ENCODE measurements at regions not wholly inside any gene's neighbourhood (a gene's known extent, or its start where the extent isn't known, plus 50 kb on each side); places are given as distances from the start of the nearest gene placed in this dataset.
A peak's percentile ranks its signal among the peaks of the same experiment; 100 is the strongest.

- Histone ChIP-seq H3K36me3 (ENCODE audit: control insufficient read depth, insufficient read depth, low read length) (no peaks in the 10 kb centered on the region), H3K27me3 (ENCODE audit: control insufficient read depth, insufficient read depth, low read length) (no peaks in the 10 kb centered on the region), H3K9me3 (ENCODE audit: control insufficient read depth, insufficient read depth, low read length) (no peaks in the 10 kb centered on the region), H3K27ac (ENCODE audit: low read depth, low read length) (no peak overlapping the region), H3K4me1 (ENCODE audit: control insufficient read depth, insufficient read depth, low read length) (no peaks in the 10 kb centered on the region), H3K4me3 (ENCODE audit: low read depth, low read length) (no peak overlapping the region)
- no peak for DNase-seq (ENCODE audit: low read depth in 4 of 6, low spot score in 6 of 6)
- WGBS (ENCODE audit: insufficient coverage): 44% methylated on average over 1 of the region's 4 CpGs
These were observed 102.2 kb upstream of the ADGRF1 start for GRCh38 chr6:47144306-47144705.

DNA sequence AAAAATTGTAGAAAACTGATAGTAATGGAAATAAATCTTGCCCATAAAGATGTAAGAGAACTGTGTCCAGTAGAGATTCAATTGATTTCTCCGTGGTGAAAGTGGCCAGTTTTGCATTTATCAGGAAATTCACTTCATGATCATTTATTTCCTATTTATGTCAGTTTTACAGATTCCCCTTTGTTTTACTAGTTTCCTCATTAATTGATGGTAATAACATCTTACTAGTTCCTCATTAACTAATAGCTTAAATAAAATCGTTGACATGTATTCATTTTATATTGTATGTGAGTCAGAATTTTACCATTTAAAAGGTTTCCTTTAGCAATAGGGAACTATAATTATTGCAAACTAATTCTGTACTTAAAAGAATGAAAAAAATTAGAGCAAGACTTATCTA lies 99.8 kb upstream of the ADGRF1 start:
- no peaks in the 10 kb centered on the region for H3K36me3 ChIP-seq (ENCODE audit: control insufficient read depth, insufficient read depth, low read length)
- no CpG with 5 or more reads among the region's 2 CpGs for WGBS (ENCODE audit: insufficient coverage)
- no peak for DNase-seq (ENCODE audit: low read depth in 4 of 6, low spot score in 6 of 6)

GRCh38 chr6:47141171-47141570 lies 99.0 kb upstream of the ADGRF1 start:
- H3K27ac ChIP-seq (ENCODE audit: low read depth, low read length): no peak overlapping the region

More for the DNA sequence above, 99.8 kb upstream of the ADGRF1 start:
- no peaks in the 10 kb centered on the region for H3K9me3 ChIP-seq (ENCODE audit: control insufficient read depth, insufficient read depth, low read length)
- H3K4me1 ChIP-seq (ENCODE audit: control insufficient read depth, insufficient read depth, low read length): no peaks in the 10 kb centered on the region
- H3K27me3 ChIP-seq (ENCODE audit: control insufficient read depth, insufficient read depth, low read length): no peaks in the 10 kb centered on the region
- H3K4me3 ChIP-seq (ENCODE audit: low read depth, low read length): no peak overlapping the region
- H3K27ac ChIP-seq (ENCODE audit: low read depth, low read length): no peak overlapping the region

DNA sequence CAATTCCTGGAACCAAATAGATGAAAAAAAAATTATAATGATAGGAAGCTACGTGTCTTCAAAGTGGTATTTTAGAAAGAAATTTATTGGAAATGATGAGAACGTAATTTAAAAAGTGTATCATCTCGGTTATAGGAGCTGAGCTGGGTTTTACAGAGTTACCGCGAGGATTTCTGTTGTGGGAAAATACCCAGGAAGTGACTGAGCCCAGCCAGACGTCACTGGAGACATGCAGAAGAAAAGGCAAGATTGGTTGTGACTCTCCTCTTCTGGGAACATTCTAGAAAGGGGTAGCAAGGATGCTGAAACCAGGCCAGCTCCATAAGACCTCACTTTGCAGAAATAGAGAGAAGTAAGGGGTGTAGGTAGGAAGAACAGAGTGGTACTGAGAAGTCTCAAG lies 95.9 kb upstream of the ADGRF1 start:
- H3K4me3 ChIP-seq (ENCODE audit: low read depth, low read length): no peak overlapping the region
- WGBS (ENCODE audit: insufficient coverage): 92% methylated on average over 6 of the region's 6 CpGs
- no peaks in the 10 kb centered on the region for H3K9me3 ChIP-seq (ENCODE audit: control insufficient read depth, insufficient read depth, low read length)
- no peaks in the 10 kb centered on the region for H3K4me1 ChIP-seq (ENCODE audit: control insufficient read depth, insufficient read depth, low read length)
- no peaks in the 10 kb centered on the region for H3K27me3 ChIP-seq (ENCODE audit: control insufficient read depth, insufficient read depth, low read length)
- H3K27ac ChIP-seq (ENCODE audit: low read depth, low read length): no peak overlapping the region
- DNase-seq (ENCODE audit: low read depth in 4 of 6, low spot score in 6 of 6): no peak
- H3K36me3 ChIP-seq (ENCODE audit: control insufficient read depth, insufficient read depth, low read length): no peaks in the 10 kb centered on the region

More at GRCh38 chr6:47141171-47141570, 99.0 kb upstream of the ADGRF1 start:
- H3K27me3 ChIP-seq (ENCODE audit: control insufficient read depth, insufficient read depth, low read length): no peaks in the 10 kb centered on the region
- H3K4me1 ChIP-seq (ENCODE audit: control insufficient read depth, insufficient read depth, low read length): no peaks in the 10 kb centered on the region
- DNase-seq (ENCODE audit: low read depth in 4 of 6, low spot score in 6 of 6): no peak
- no peaks in the 10 kb centered on the region for H3K36me3 ChIP-seq (ENCODE audit: control insufficient read depth, insufficient read depth, low read length)
- WGBS (ENCODE audit: insufficient coverage): no CpG with 5 or more reads among the region's 3 CpGs
- no peaks in the 10 kb centered on the region for H3K9me3 ChIP-seq (ENCODE audit: control insufficient read depth, insufficient read depth, low read length)
- no peak overlapping the region for H3K4me3 ChIP-seq (ENCODE audit: low read depth, low read length)

DNA sequence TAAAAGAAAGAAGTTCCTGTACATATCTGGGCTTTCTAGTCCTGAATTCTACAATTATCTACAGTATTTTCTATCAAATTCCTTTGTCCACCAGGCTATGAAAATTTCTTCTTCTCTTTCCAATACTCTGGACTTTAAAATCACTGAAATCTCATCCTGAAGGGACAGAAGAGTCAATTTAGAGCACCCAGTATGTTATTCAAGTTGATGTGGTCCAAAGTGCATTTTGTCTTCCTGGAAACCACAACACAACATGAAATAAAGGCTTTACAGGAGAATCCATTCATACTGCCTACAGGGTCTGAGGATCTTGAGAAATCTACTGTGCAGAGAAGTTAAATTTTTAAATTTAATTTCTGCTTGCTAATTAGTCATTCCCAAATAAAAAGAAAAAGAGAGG lies 94.9 kb upstream of the ADGRF1 start:
- Histone ChIP-seq H3K27ac (ENCODE audit: low read depth, low read length) (no peak overlapping the region), H3K4me1 (ENCODE audit: control insufficient read depth, insufficient read depth, low read length) (no peaks in the 10 kb centered on the region), H3K9me3 (ENCODE audit: control insufficient read depth, insufficient read depth, low read length) (no peaks in the 10 kb centered on the region), H3K36me3 (ENCODE audit: control insufficient read depth, insufficient read depth, low read length) (no peaks in the 10 kb centered on the region), H3K27me3 (ENCODE audit: control insufficient read depth, insufficient read depth, low read length) (no peaks in the 10 kb centered on the region), H3K4me3 (ENCODE audit: low read depth, low read length) (no peak overlapping the region)
- DNase-seq (ENCODE audit: low read depth in 4 of 6, low spot score in 6 of 6): no peak

DNA sequence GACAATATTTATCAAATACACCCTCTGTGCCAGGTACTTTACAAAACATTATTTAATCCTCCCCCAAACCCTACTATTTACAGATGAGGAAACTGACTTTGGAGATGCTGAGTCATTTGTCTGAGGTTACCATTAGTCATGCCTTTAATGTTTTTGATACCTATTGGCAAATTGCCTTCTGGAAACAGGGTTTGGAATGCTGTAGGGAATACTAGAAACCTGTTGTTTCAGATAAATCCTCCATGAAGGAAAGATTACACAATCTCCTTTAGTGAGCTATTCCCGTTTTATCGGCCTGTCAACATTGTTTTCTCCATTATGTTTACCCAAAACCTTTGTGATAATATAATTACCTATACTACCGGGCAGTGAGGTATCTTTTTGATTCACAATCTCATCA lies 93.6 kb upstream of the ADGRF1 start:
- no peak overlapping the region for H3K4me3 ChIP-seq (ENCODE audit: low read depth, low read length)
- no peaks in the 10 kb centered on the region for H3K9me3 ChIP-seq (ENCODE audit: control insufficient read depth, insufficient read depth, low read length)
- H3K36me3 ChIP-seq (ENCODE audit: control insufficient read depth, insufficient read depth, low read length): no peaks in the 10 kb centered on the region
- no peak for DNase-seq (ENCODE audit: low read depth in 4 of 6, low spot score in 6 of 6)
- H3K27me3 ChIP-seq (ENCODE audit: control insufficient read depth, insufficient read depth, low read length): no peaks in the 10 kb centered on the region
- H3K27ac ChIP-seq (ENCODE audit: low read depth, low read length): no peak overlapping the region
- no peaks in the 10 kb centered on the region for H3K4me1 ChIP-seq (ENCODE audit: control insufficient read depth, insufficient read depth, low read length)
- WGBS (ENCODE audit: insufficient coverage): no CpG with 5 or more reads among the region's 3 CpGs

DNA sequence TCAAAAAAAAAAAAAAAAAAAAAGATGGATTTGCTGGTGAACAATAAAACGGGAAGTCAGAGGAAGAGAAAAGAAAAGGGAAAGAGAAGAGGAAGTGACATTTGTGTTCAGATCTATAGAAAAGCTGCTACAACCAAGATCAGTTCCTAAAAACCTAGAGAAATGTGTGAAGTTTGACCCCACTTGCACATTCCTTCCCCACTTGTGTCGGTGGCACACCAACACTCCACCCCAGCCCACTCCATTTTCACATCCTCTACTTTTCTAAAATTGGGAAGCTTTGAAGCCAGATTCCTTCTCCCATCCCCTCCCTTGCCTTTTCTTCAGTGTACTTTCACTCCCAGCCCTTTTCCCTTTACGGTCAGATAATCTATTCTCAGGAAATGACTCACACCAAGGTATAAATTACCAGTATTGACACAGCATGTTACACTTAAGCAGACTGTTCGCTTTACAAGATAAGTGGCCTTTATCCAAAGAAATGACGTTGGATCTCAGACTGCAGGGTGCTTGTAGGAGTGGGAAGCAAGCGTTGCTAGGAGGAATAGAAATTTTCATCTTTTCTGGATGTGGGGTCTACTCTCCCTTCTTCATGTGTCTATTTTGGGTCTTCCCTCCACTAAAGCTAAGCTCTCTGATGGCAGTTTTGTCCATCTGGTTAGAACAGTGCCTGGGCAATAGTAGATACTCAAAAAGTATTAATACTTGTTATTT lies 92.5 kb upstream of the ADGRF1 start:
- 29% methylated on average over 3 of the region's 6 CpGs for WGBS (ENCODE audit: insufficient coverage)
- Histone ChIP-seq H3K4me1 (ENCODE audit: control insufficient read depth, insufficient read depth, low read length) (no peaks in the 10 kb centered on the region), H3K9me3 (ENCODE audit: control insufficient read depth, insufficient read depth, low read length) (no peaks in the 10 kb centered on the region), H3K4me3 (ENCODE audit: low read depth, low read length) (no peak overlapping the region), H3K27me3 (ENCODE audit: control insufficient read depth, insufficient read depth, low read length) (no peaks in the 10 kb centered on the region), H3K27ac (ENCODE audit: low read depth, low read length) (no peak overlapping the region), H3K36me3 (ENCODE audit: control insufficient read depth, insufficient read depth, low read length) (no peaks in the 10 kb centered on the region)
- DNase-seq (ENCODE audit: low read depth in 4 of 6, low spot score in 6 of 6): peak in 2 of 6 donors; percentile 46 to 81

DNA sequence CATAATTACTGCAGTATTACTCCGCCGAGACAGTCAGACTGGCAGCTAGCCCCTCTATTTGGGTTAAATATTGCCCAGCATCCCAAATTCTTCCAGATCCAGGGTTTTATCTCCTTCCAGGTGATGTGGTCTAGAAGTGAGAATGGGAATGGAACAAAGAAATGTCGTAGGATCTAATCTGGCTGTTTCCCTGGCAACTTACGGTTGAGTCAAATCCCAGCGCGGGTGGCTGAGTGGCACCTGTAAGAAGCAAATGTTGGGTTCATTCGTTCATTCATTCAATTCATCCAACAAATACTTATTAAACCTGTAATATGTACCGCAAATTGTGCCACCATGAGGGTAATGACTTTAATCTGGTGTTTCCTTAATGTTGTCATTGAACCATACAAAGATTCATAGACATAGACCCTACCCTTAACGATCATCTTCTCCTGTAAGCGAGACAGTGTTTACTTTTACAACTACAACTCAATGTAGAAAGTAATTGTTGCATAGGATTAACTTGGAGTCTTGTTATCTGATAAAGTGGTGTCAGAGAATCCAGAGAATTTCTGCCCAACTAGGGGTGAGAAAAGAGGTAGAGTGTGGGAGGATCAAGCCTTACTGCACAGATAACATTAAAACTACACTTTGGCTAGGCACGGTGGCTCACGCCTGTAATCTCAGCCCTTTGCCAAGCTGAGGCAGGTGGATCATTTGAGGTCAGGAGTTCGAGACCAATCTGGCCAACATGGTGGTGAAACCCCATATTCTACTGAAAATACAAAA lies 91.3 kb upstream of the ADGRF1 start:
- Histone ChIP-seq H3K4me1 (ENCODE audit: control insufficient read depth, insufficient read depth, low read length) (no peaks in the 10 kb centered on the region), H3K9me3 (ENCODE audit: control insufficient read depth, insufficient read depth, low read length) (no peaks in the 10 kb centered on the region), H3K4me3 (ENCODE audit: low read depth, low read length) (no peak overlapping the region), H3K27ac (ENCODE audit: low read depth, low read length) (no peak overlapping the region), H3K27me3 (ENCODE audit: control insufficient read depth, insufficient read depth, low read length) (no peaks in the 10 kb centered on the region), H3K36me3 (ENCODE audit: control insufficient read depth, insufficient read depth, low read length) (no peaks in the 10 kb centered on the region)
- DNase-seq (ENCODE audit: low read depth in 4 of 6, low spot score in 6 of 6): no peak
- WGBS (ENCODE audit: insufficient coverage): 73% methylated on average over 3 of the region's 13 CpGs

GRCh38 chr6:47132724-47133123 lies 90.6 kb upstream of the ADGRF1 start:
- no CpG with 5 or more reads among the region's 1 CpG for WGBS (ENCODE audit: insufficient coverage)
- Histone ChIP-seq H3K27me3 (ENCODE audit: control insufficient read depth, insufficient read depth, low read length) (no peaks in the 10 kb centered on the region), H3K9me3 (ENCODE audit: control insufficient read depth, insufficient read depth, low read length) (no peaks in the 10 kb centered on the region), H3K4me1 (ENCODE audit: control insufficient read depth, insufficient read depth, low read length) (no peaks in the 10 kb centered on the region), H3K27ac (ENCODE audit: low read depth, low read length) (no peak overlapping the region), H3K4me3 (ENCODE audit: low read depth, low read length) (no peak overlapping the region), H3K36me3 (ENCODE audit: control insufficient read depth, insufficient read depth, low read length) (no peaks in the 10 kb centered on the region)
- peak in 1 of 6 donors; percentile 80 for DNase-seq (ENCODE audit: low read depth in 4 of 6, low spot score in 6 of 6)

- no peak overlapping the region for H3K4me3 ChIP-seq (ENCODE audit: low read depth, low read length)
- no peaks in the 10 kb centered on the region for H3K36me3 ChIP-seq (ENCODE audit: control insufficient read depth, insufficient read depth, low read length)
- DNase-seq (ENCODE audit: low read depth in 4 of 6, low spot score in 6 of 6): no peak
- H3K27ac ChIP-seq (ENCODE audit: low read depth, low read length): no peak overlapping the region
- no peaks in the 10 kb centered on the region for H3K4me1 ChIP-seq (ENCODE audit: control insufficient read depth, insufficient read depth, low read length)
- WGBS (ENCODE audit: insufficient coverage): no CpG with 5 or more reads among the region's 2 CpGs
- no peaks in the 10 kb centered on the region for H3K27me3 ChIP-seq (ENCODE audit: control insufficient read depth, insufficient read depth, low read length)
- H3K9me3 ChIP-seq (ENCODE audit: control insufficient read depth, insufficient read depth, low read length): no peaks in the 10 kb centered on the region
These were observed 89.6 kb upstream of the ADGRF1 start for GRCh38 chr6:47131773-47132172.

All from spinal cord (tissue), 9 donors.